ENCODE measurements at regions not wholly inside any gene's neighbourhood (a gene's known extent, or its start where the extent isn't known, plus 50 kb on each side); places are given as distances from the start of the nearest gene placed in this dataset.

DNA sequence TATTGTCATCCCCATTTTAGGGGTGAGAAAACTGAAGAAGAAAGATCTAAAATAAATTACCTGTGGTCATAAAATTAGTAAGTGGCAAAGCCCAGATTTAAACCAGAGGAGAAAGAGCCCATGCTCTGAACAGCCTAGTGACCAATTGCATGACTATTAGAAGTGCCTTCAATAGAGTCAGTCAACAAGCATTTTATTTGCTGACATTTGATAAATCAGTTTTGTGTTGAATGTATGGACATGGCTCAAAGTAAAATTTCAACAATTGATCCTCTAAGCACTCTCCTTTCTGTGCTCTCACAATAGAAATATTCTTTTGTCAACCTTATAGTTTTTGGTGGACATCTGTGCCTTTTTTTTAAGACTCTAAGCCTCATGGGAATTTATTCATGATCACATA is 572.9 kb upstream of the SOX9 start:
- no peak overlapping the region for H3K4me3 ChIP-seq
- no peaks in the 10 kb centered on the region for H3K36me3 ChIP-seq (ENCODE audit: insufficient read depth, low read length)
- no peaks in the 10 kb centered on the region for H3K9me3 ChIP-seq (ENCODE audit: low read depth, low read length)
- H3K27ac ChIP-seq: no peak overlapping the region
- no peak overlapping the region for H3K9ac ChIP-seq (ENCODE audit: insufficient read length)
- no peak for DNase-seq (ENCODE audit: low read depth, low spot score)
- TF ChIP-seq POLR2AphosphoS5 (IDR thresholded peaks at IDR 0.05; ENCODE audit: borderline replicate concordance, low read depth, low read length): no peak
- TF ChIP-seq FOXP2 (optimal IDR thresholded peaks at IDR 0.05; ENCODE audit: control extremely low read depth, extremely low read length, insufficient read depth): no peak
- TF ChIP-seq EZH2 (IDR thresholded peaks at IDR 0.05): no peak

DNA sequence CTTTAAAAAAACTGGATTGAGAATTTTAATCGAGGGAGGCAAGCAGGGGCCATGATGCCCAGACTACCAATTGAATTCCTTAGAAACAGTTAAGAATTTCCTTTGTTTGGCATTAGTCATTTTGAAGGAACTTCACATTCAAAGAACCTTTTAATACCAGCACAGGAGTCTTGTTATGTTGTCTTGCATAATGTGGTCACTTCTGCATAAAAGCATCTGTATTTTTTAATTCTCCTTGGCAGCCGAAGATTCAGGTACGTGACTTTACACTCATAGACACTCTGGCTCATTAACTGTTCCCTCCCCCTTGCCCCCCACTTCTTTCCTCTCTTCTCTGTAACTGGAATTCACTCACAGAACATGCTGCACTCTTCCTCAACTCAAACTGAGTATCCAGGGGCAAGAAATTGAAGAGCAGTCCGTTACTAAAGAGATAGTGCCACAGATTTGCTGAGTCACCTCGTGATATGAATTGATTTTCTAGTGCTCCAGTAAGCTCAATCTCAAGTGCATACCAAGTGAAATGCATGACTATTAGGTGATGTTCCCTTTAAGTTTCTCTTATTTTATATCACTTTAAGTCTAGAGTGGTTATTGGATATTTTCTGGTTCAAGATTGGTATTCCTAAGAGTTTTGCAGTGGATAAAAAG is 572.2 kb upstream of the SOX9 start:
- Histone ChIP-seq H3K27ac (no peak overlapping the region), H3K36me3 (ENCODE audit: insufficient read depth, low read length) (no peaks in the 10 kb centered on the region), H3K9me3 (ENCODE audit: low read depth, low read length) (no peaks in the 10 kb centered on the region), H3K4me3 (no peak overlapping the region), H3K9ac (ENCODE audit: insufficient read length) (no peak overlapping the region)
- TF ChIP-seq FOXP2 (optimal IDR thresholded peaks at IDR 0.05; ENCODE audit: control extremely low read depth, extremely low read length, insufficient read depth) (no peak), POLR2AphosphoS5 (IDR thresholded peaks at IDR 0.05; ENCODE audit: borderline replicate concordance, low read depth, low read length) (no peak), EZH2 (IDR thresholded peaks at IDR 0.05) (no peak)
- no peak for DNase-seq (ENCODE audit: low read depth, low spot score)

DNA sequence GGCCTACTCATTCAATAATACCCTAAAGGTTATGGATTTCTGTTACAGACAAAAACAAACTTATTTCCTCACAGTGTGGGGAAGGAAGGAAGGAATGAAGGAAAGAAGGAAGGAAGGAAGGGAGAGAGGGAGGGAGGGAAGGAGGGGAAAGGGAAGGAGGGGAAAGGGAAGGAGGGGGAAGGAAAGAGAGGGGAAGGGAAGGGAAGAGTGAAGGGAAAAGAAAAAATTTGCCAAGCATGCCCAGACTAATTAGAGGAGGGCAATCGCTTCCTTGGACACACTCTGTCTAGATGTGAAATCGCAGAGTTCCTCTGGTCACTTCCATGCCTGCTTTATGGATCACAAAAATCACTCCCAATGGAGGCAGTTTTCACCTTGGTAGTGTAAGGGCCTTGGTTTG is 570.1 kb upstream of the SOX9 start:
- Histone ChIP-seq H3K9me3 (ENCODE audit: low read depth, low read length) (no peaks in the 10 kb centered on the region), H3K36me3 (ENCODE audit: insufficient read depth, low read length) (no peaks in the 10 kb centered on the region), H3K27ac (no peak overlapping the region), H3K4me3 (no peak overlapping the region), H3K9ac (ENCODE audit: insufficient read length) (no peak overlapping the region)
- no peak for TF ChIP-seq EZH2 (IDR thresholded peaks at IDR 0.05)
- TF ChIP-seq FOXP2 (optimal IDR thresholded peaks at IDR 0.05; ENCODE audit: control extremely low read depth, extremely low read length, insufficient read depth): no peak
- no peak for TF ChIP-seq POLR2AphosphoS5 (IDR thresholded peaks at IDR 0.05; ENCODE audit: borderline replicate concordance, low read depth, low read length)
- no peak for DNase-seq (ENCODE audit: low read depth, low spot score)

DNA sequence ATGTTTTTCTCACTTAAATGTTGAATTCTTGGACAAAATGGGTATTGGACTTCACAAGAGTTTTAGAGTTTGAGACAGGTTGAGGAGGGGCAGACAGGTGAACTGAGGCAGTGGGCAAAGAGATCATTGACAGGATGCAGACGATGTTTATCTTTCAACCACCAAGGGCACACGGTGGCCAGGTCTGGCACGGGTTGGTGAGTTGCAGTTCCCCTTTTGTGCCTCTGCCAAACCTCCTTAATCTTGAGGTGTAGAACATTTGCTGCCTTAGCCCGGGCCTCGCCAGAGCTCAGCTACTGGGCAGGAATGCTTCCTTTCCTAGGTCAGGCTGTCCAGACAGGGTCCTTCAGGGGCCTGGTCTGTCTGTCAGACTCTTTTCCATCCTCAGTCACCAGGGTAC is 567.4 kb upstream of the SOX9 start:
- Histone ChIP-seq H3K9ac (ENCODE audit: insufficient read length) (no peak overlapping the region), H3K9me3 (ENCODE audit: low read depth, low read length) (no peaks in the 10 kb centered on the region), H3K4me3 (no peak overlapping the region), H3K36me3 (ENCODE audit: insufficient read depth, low read length) (no peaks in the 10 kb centered on the region), H3K27ac (no peak overlapping the region)
- DNase-seq (ENCODE audit: low read depth, low spot score): no peak
- TF ChIP-seq POLR2AphosphoS5 (IDR thresholded peaks at IDR 0.05; ENCODE audit: borderline replicate concordance, low read depth, low read length) (no peak), FOXP2 (optimal IDR thresholded peaks at IDR 0.05; ENCODE audit: control extremely low read depth, extremely low read length, insufficient read depth) (no peak), EZH2 (IDR thresholded peaks at IDR 0.05) (no peak)

DNA sequence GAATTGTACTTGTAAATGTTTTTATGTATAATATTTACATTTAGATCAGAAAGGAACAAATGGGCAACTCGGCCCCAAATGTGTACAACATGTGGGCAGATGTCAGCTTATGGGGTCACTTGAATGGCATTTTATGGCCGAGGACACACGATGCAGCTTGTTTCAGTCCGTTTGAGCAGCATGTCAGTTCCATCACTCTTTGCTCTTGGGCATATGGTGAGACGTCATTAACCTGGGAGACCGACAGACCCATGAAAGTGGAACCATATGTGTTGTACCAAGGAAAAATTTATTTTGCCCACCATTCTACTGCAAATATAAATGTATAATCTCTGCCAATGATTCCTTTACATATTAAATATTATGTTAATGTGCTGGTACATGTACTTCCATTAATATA is 561.9 kb upstream of the SOX9 start:
- TF ChIP-seq EZH2 (IDR thresholded peaks at IDR 0.05): no peak
- no peak for TF ChIP-seq POLR2AphosphoS5 (IDR thresholded peaks at IDR 0.05; ENCODE audit: borderline replicate concordance, low read depth, low read length)
- TF ChIP-seq FOXP2 (optimal IDR thresholded peaks at IDR 0.05; ENCODE audit: control extremely low read depth, extremely low read length, insufficient read depth): no peak
- no peak for DNase-seq (ENCODE audit: low read depth, low spot score)
- Histone ChIP-seq H3K36me3 (ENCODE audit: insufficient read depth, low read length) (no peaks in the 10 kb centered on the region), H3K4me3 (no peak overlapping the region), H3K27ac (no peak overlapping the region), H3K9ac (ENCODE audit: insufficient read length) (no peak overlapping the region), H3K9me3 (ENCODE audit: low read depth, low read length) (no peaks in the 10 kb centered on the region)

DNA sequence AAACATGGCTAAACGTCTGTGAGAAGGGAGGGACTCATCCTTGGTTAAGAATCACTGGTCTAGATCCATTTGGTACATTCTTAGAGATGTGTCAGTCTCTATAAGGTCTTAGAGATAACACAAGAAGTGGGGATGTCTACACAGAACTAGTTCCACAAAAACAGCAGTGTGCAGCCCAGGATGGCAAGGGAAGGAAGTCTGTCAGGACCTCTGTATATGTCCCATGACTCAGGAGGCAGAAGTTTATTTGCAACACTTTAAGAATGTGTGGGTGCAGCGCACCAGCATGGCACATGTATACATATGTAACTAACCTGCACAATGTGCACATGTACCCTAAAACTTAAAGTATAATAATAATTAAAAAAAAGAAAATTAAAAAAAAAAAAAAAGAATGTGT is 548.5 kb upstream of the SOX9 start:
- H3K4me3 ChIP-seq: no peak overlapping the region
- no peak for DNase-seq (ENCODE audit: low read depth, low spot score)
- no peaks in the 10 kb centered on the region for H3K36me3 ChIP-seq (ENCODE audit: insufficient read depth, low read length)
- H3K27ac ChIP-seq: no peak overlapping the region
- no peaks in the 10 kb centered on the region for H3K9me3 ChIP-seq (ENCODE audit: low read depth, low read length)
- no peak overlapping the region for H3K9ac ChIP-seq (ENCODE audit: insufficient read length)
- TF ChIP-seq EZH2 (IDR thresholded peaks at IDR 0.05) (no peak), FOXP2 (optimal IDR thresholded peaks at IDR 0.05; ENCODE audit: control extremely low read depth, extremely low read length, insufficient read depth) (no peak), POLR2AphosphoS5 (IDR thresholded peaks at IDR 0.05; ENCODE audit: borderline replicate concordance, low read depth, low read length) (no peak)

DNA sequence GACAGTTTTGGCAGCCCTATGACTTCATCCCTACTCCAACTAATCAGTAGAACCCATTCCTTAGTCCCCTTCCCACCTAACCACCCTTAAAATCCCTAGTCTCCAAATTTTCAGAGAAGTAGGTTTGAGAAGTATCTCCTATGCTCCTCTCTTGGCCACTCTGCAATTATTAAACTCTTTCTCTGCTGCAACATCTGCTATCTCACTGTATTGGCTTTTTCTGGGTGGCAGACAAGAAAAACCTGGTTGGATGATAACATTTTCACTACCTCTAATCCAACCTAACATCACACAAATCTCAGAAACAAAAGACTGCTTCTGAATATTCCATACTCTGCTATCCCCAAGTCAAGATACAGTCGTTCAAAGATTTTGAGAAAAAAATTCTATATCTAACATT is 542.4 kb upstream of the SOX9 start:
- Histone ChIP-seq H3K9ac (ENCODE audit: insufficient read length) (no peak overlapping the region), H3K36me3 (ENCODE audit: insufficient read depth, low read length) (no peaks in the 10 kb centered on the region), H3K9me3 (ENCODE audit: low read depth, low read length) (no peaks in the 10 kb centered on the region), H3K4me3 (no peak overlapping the region), H3K27ac (no peak overlapping the region)
- TF ChIP-seq FOXP2 (optimal IDR thresholded peaks at IDR 0.05; ENCODE audit: control extremely low read depth, extremely low read length, insufficient read depth): no peak
- no peak for TF ChIP-seq POLR2AphosphoS5 (IDR thresholded peaks at IDR 0.05; ENCODE audit: borderline replicate concordance, low read depth, low read length)
- TF ChIP-seq EZH2 (IDR thresholded peaks at IDR 0.05): no peak
- DNase-seq (ENCODE audit: low read depth, low spot score): no peak

DNA sequence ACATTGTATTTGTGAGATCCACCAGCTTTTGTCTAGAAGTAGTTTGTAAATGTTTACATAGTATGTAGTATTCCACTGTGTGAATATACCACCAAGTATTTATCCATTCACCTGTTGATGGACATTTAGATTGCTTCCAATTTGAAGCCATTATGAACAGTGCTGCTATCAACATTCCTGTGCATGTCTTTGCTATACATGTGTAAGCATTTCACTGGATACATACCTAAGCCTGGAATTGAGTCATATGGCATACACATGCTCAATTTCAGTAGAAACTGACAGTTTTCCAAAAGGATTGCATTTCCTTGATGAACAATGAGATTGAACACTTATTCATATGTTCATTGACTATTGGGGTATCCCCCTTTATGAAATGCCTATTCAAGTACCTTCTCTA is 540.6 kb upstream of the SOX9 start:
- Histone ChIP-seq H3K36me3 (ENCODE audit: insufficient read depth, low read length) (no peaks in the 10 kb centered on the region), H3K9me3 (ENCODE audit: low read depth, low read length) (no peaks in the 10 kb centered on the region), H3K27ac (no peak overlapping the region), H3K9ac (ENCODE audit: insufficient read length) (no peak overlapping the region), H3K4me3 (no peak overlapping the region)
- no peak for TF ChIP-seq FOXP2 (optimal IDR thresholded peaks at IDR 0.05; ENCODE audit: control extremely low read depth, extremely low read length, insufficient read depth)
- TF ChIP-seq EZH2 (IDR thresholded peaks at IDR 0.05): no peak
- no peak for TF ChIP-seq POLR2AphosphoS5 (IDR thresholded peaks at IDR 0.05; ENCODE audit: borderline replicate concordance, low read depth, low read length)
- no peak for DNase-seq (ENCODE audit: low read depth, low spot score)

DNA sequence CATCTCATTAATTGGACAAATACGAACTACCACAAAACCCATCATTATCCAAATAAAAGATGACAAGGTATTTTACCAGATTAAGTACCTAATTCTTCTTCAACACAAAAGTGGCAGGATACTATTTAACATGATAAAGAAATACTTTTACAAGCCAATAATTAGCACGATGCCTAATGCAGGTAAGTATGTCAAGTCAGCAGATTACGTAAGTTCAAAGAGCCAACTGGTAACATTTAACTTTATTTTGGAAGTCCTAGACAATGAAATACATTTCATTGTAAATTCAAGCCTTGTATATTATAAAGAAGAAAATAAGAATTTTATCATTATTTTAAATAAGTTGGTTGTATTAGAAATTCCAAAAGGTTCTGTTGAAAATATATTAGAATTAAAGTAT is 535.3 kb upstream of the SOX9 start:
- DNase-seq (ENCODE audit: low read depth, low spot score): no peak
- no peak overlapping the region for H3K27ac ChIP-seq
- no peaks in the 10 kb centered on the region for H3K9me3 ChIP-seq (ENCODE audit: low read depth, low read length)
- no peak overlapping the region for H3K9ac ChIP-seq (ENCODE audit: insufficient read length)
- TF ChIP-seq FOXP2 (optimal IDR thresholded peaks at IDR 0.05; ENCODE audit: control extremely low read depth, extremely low read length, insufficient read depth): no peak
- no peaks in the 10 kb centered on the region for H3K36me3 ChIP-seq (ENCODE audit: insufficient read depth, low read length)
- H3K4me3 ChIP-seq: no peak overlapping the region
